ENCODE measurements at regions not wholly inside any gene's neighbourhood (a gene's known extent, or its start where the extent isn't known, plus 50 kb on each side); places are given as distances from the start of the nearest gene placed in this dataset.

DNA sequence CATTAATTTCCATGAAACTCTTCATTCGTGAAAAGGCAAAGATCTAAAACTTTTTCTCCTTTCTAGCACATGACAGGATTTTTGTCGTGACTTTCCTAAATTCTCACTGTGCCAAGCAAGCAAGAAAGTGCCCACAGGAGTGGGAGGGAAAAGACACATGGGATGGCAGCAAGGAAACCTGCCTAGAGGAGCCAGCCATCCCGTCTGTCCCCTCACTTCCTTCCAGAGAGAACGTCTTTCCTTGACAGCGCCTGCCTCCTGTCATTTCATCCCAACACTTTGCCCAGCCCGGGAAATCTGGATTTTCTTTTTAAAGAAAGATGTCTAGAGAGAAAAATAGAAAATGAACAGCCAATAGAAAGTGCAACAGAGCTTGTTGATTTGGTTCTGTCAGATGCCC lies 200.6 kb upstream of the PTBP2 start:
- TF ChIP-seq, protein P1, sequence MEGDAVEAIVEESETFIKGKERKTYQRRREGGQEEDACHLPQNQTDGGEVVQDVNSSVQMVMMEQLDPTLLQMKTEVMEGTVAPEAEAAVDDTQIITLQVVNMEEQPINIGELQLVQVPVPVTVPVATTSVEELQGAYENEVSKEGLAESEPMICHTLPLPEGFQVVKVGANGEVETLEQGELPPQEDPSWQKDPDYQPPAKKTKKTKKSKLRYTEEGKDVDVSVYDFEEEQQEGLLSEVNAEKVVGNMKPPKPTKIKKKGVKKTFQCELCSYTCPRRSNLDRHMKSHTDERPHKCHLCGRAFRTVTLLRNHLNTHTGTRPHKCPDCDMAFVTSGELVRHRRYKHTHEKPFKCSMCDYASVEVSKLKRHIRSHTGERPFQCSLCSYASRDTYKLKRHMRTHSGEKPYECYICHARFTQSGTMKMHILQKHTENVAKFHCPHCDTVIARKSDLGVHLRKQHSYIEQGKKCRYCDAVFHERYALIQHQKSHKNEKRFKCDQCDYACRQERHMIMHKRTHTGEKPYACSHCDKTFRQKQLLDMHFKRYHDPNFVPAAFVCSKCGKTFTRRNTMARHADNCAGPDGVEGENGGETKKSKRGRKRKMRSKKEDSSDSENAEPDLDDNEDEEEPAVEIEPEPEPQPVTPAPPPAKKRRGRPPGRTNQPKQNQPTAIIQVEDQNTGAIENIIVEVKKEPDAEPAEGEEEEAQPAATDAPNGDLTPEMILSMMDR (IDR thresholded peaks at IDR 0.05) = no peak
- no peak for TF ChIP-seq POLR2A (IDR thresholded peaks at IDR 0.05)

Data from sigmoid colon (tissue), 3 donors.